NCI-H460 (cell line): ENCODE measurements at regions not wholly inside any gene's neighbourhood (a gene's known extent, or its start where the extent isn't known, plus 50 kb on each side); places are given as distances from the start of the nearest gene placed in this dataset.
"Not testable (repeated sequence)": the region's sequence is repeated elsewhere in the genome, so short reads cannot be mapped to it uniquely, and the experiment has no call there.

Source experiments
- DNase-seq: peaks from one replicate; pipeline ENCODE4 v3.0.0-alpha.2; 2016; ENCODE audit warnings: low read depth; ENCODE audit errors: extremely low read depth

- DNase-seq: no peak
These were observed 80.8 kb upstream of the ACSL1 start for GRCh38 chr4:184906480-184907097.

- no peak for DNase-seq
These were observed 81.4 kb upstream of the ACSL1 start for GRCh38 chr4:184907216-184907615.

GRCh38 chr4:184907810-184908209 lies 82.0 kb upstream of the ACSL1 start:
- DNase-seq: no peak

GRCh38 chr4:184911310-184911709 lies 85.5 kb upstream of the ACSL1 start:
- DNase-seq: no peak

DNA sequence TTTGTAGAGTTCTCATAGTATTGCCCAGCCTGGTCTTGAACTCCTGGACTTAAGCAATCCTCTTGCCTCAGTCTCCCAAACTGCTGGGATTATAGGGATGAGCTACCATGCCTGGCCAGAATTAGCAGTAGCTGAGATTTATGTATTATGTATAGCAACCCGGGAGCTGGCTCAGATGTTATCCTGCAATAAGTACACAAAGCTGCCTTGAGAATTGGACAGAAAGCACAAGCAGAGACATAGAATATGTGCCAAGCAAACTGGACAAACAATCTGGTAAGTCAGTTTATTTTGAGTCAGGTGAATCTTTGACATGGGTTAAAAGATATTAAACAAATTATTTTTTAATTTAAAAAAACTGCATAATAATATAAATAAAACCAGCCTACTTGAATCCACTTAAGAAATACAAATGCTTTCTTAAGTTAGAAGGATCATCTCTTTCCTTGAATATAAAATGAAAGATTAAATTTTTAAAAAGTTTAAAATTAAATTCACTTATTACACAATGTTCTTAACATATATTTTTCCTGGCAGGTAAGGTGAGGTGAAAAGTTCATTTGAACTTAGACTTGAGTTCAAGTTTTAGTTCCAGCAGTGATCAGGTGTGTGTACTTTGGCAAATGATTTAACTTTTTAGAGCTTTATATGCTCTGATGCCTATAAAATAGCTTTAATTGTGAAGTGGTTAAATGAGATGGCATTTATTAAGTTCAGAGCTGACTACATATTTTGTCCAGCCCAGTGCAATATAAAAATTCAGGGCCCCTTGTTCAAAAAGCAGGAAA lies 87.8 kb upstream of the ACSL1 start:
- DNase-seq: no peak

DNA sequence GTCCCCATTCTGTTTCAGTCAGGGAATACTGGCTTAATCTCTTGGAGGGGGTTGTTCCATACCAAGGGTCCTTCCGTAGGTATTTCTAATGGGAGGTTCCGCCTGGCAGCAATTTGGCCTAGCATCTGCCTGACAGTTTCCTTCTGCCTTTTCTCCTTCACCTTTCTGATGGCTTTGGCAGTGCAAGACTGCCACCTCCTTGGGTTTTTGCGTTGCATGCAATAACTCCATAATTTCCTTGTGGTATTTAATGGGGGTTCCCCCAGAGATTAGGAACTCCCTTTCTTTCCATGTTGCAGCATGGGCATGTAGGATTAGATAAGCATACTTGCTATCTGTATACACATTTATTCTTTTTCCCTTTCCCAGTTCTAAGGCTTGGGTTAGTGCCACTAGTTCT lies 93.0 kb upstream of the ACSL1 start:
- not testable (repeated sequence) for DNase-seq

- DNase-seq: no peak
These were observed 95.7 kb upstream of the ACSL1 start for GRCh38 chr4:184921456-184921855.

GRCh38 chr4:184922301-184922700 lies 96.0 kb upstream of the HELT start:
- no peak for DNase-seq

- no peak for DNase-seq
These were observed 93.8 kb upstream of the HELT start for GRCh38 chr4:184924516-184924915.

GRCh38 chr4:184929476-184929875 lies 88.8 kb upstream of the HELT start:
- no peak for DNase-seq

DNA sequence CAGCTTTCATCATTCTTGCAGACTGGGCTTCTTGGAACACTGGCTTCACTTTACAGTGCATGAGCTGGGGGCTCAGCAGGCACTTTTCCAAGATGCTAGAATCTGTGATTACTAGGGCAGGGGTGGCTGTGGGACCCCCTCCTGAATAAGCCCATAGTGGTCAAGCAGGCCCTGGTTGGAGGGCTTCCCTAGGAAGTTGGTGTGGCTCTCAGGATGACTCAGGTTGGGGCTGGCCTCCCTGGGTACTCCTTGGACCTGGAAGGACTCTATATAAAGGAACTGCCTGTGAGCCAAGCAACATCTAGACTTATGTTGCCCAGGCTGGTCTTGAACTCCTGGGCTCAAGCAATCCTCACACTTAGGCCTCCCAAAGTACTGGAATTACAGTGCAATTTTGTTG lies 88.3 kb upstream of the HELT start:
- no peak for DNase-seq

- no peak for DNase-seq
These were observed 85.9 kb upstream of the HELT start for GRCh38 chr4:184932343-184932742.

DNA sequence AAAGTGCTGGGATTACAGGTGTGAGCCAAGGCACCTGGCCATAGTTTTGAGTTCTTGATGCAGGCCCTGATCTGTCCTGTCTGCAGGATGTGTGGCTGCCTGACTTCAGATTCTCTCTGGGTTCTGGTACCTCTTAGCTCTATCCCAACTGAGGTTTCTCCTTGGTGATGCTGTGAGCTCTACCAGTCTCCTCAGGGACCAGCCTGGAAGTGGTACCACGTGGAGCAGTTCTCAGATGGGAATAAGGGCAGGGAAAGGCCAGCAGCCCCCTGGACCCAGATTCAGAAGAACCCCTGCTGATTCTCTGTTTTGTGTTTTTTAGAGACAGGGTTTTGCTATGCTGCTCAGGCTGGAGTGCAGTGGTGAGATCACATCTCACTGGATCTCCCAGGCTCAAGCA lies 85.0 kb upstream of the HELT start:
- DNase-seq: no peak

DNA sequence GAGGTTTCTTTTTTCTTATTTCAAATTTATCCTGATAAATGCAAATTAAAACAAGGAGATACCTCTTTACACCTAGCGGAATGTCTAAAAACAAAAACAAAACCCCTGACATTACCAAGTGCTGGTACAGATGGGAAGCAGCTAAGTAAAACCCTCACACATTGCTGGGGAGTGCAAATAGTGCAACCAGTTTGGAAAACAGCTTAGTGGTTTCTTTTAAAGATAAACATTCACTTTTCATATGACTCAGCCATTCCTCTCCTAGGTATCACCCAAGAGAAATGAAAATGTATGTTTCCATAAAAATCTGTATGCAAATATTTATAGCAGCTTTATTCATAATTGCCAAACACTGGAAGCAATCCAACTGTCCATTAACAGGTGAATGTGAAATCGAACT lies 84.1 kb upstream of the HELT start:
- DNase-seq: no peak

- DNase-seq: no peak
These were observed 83.3 kb upstream of the HELT start for GRCh38 chr4:184934961-184935360.

GRCh38 chr4:184936071-184936470 lies 82.2 kb upstream of the HELT start:
- DNase-seq: no peak

DNA sequence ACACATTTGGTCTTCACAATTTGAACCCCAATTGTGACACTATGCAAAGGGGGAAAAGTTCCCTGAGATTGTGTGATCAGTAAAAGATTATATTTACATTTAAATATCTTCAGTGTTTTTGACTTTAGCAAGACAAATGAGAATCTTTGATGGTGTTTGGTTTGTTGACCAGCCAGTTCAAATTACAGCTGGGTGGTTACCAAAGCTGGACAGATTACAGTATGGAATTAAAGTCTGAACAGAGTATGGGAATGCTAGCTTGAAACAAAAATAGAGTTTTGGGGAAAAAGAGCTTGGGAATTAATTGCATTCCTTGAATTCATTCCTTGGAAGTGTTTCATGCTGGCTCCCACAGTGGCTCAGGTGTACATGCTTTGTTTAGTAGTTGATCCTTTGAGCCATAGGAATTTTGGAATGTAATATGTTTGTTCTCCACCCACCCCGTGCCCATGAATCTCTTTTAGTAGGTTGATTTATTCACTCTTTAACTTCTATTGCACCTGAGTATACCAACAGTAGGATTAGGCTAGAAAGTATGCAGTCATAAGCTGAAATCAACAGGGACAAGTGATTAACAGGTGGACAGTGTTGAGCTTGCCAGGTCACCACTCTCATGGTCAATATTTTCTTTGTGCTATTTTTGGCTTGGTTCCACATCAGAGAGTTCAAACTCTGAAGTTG lies 81.1 kb upstream of the HELT start:
- DNase-seq: no peak

DNA sequence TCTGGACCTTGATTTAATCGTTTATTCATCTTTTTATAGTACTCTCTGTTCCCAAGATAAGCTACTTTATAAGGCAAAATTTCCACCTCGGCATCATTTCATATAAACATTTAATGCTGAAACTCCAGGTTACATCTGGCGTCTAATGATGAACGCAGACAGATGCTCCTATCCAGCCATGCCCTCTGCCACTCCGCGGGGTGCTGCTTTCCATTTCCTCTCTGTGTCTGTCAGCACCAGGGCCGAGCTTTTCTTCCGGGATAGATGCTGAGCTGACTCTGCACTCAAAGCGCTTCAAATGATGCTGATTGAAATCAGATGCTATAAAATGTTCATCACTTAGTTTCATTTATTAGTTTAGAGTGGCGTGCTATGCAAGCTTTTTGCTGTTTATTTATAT lies 80.5 kb upstream of the HELT start:
- no peak for DNase-seq

DNA sequence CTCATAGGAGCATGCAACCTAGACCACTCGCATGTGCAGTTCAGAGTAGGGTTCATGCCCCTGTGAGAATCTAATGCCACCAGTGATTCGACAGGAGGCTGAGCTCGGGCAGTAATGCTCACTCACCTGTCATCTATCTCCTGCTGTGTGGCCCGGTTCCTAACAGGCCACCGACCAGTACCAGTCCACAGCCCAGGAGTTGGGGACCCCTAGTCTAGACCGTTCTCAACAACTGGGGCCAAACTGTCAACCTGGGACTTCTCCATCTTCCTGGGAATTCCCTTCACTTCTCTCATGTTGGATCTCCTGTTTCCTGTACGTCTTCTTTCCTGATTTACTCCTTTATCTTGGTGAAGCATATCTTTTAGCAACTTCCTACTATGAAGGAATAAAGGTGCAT lies 79.4 kb upstream of the HELT start:
- no peak for DNase-seq

GRCh38 chr4:184939978-184940377 lies 78.3 kb upstream of the HELT start:
- DNase-seq: no peak

DNA sequence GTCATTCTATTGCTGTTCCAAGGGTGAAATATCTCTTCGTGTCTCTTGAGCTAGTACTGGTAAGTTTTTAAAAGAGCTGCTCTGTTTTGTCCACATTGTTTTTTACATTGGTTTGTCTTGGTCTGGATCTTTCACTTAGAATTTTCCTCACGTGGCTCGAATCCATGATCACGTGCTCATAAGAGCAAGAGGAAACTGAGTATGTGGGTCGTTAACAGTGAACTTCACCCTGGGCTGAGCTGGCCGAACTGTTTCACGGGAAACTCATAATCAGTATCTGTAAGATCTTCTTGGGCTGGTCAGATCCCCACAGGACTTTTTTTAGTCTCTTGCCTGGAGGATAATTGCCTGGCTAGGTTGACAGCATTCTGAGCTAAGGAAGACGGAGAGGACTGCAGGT lies 77.8 kb upstream of the HELT start:
- no peak for DNase-seq
